ENCODE measurements at regions not wholly inside any gene's neighbourhood (a gene's known extent, or its start where the extent isn't known, plus 50 kb on each side); places are given as distances from the start of the nearest gene placed in this dataset.
A peak's percentile ranks its signal among the peaks of the same experiment; 100 is the strongest.

DNA sequence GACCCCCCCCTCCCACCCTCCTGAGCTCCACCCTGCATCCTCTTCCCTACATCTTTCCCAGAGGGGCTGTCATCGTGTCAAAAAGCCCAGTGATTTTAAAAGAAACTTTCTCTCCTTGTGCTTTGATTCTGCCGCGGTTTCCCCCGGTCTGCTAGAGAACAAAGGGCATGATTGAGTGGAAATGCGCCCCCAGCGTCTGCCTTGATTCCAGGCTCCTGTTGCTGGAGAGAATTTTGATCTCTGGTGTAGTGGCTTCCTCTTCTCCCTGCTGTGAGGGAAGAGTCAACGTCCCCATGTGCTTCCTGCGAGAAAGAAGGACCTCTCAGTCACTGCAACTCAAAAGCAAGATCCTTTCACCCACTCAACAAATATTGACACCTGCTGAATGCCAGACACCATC is 61.9 kb upstream of the RAPGEF1 start:
- H3K4me1 ChIP-seq (ENCODE audit: control insufficient read depth, insufficient read depth, low read length) = no peaks in the 10 kb centered on the region
- no peak overlapping the region for H3K4me3 ChIP-seq (ENCODE audit: low read length)
- Mint-ChIP-seq H3K4me3 (no peak overlapping the region), H3K27ac (no peak overlapping the region), H3K4me1 (peaks cover 12% of the 10 kb centered on the region), H3K9me3 (no peaks in the 10 kb centered on the region), H3K27me3 (ENCODE audit: insufficient read depth) (peaks cover 22% of the 10 kb centered on the region), H3K36me3 (ENCODE audit: low read depth) (no peaks in the 10 kb centered on the region)
- DNase-seq = peak; percentile 70
- peaks cover 9% of the 10 kb centered on the region for H3K27me3 ChIP-seq (ENCODE audit: control insufficient read depth, insufficient read depth, low read length, poor library complexity, severe bottlenecking)
- 0 to 45% methylated on average over 2 to 8 of the region's 8 CpGs for WGBS, 2 experiments (ENCODE audit: insufficient coverage in 1 of 2, insufficient read length in 1 of 2)
- H3K9ac ChIP-seq (ENCODE audit: extremely low read depth, low read length, poor library complexity, severe bottlenecking) = no peak overlapping the region
- no peak overlapping the region for H3K27ac ChIP-seq (ENCODE audit: low read depth, low read length)
- H3K36me3 ChIP-seq (ENCODE audit: control insufficient read depth, insufficient read depth, low read length) = no peaks in the 10 kb centered on the region
- peak; percentile 63 for TF ChIP-seq CTCF (conservative IDR thresholded peaks at IDR 0.05)
- no peaks in the 10 kb centered on the region for H3K9me3 ChIP-seq (ENCODE audit: control insufficient read depth, low read length)

DNA sequence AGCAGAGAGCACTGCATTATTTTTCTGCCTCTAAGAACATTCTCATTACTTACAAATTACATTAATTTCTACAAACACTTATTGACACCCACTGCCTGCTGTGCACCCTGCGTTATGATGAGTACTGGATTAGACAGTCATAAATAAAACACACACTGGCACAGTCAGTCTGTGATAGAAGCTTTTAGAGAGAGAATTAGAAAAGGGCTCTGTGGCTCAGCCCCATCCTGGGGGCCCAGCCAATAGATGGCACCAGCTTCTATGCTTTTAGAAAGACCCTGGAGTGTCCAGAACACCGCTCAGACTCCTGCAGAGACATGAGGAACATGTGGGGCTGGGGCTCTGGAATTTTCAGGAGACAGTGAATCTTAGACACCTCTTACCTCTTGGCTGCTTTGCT is 61.0 kb upstream of the RAPGEF1 start:
- DNase-seq = no peak
- Histone ChIP-seq H3K4me3 (ENCODE audit: low read length) (no peak overlapping the region), H3K9me3 (ENCODE audit: control insufficient read depth, low read length) (no peaks in the 10 kb centered on the region), H3K27ac (ENCODE audit: low read depth, low read length) (no peak overlapping the region), H3K4me1 (ENCODE audit: control insufficient read depth, insufficient read depth, low read length) (no peaks in the 10 kb centered on the region), H3K27me3 (ENCODE audit: control insufficient read depth, insufficient read depth, low read length, poor library complexity, severe bottlenecking) (peaks cover 9% of the 10 kb centered on the region), H3K9ac (ENCODE audit: extremely low read depth, low read length, poor library complexity, severe bottlenecking) (no peak overlapping the region), H3K36me3 (ENCODE audit: control insufficient read depth, insufficient read depth, low read length) (no peaks in the 10 kb centered on the region)
- Mint-ChIP-seq H3K9me3 (no peaks in the 10 kb centered on the region), H3K4me1 (peaks cover 4% of the 10 kb centered on the region), H3K4me3 (no peak overlapping the region), H3K36me3 (ENCODE audit: low read depth) (no peaks in the 10 kb centered on the region), H3K27ac (no peak overlapping the region), H3K27me3 (ENCODE audit: insufficient read depth) (peaks cover 22% of the 10 kb centered on the region)
- no peak for TF ChIP-seq CTCF (conservative IDR thresholded peaks at IDR 0.05)
- WGBS, 2 experiments (ENCODE audit: insufficient coverage in 1 of 2, insufficient read length in 1 of 2) = 86 to 100% methylated on average over 1 to 2 of the region's 2 CpGs

DNA sequence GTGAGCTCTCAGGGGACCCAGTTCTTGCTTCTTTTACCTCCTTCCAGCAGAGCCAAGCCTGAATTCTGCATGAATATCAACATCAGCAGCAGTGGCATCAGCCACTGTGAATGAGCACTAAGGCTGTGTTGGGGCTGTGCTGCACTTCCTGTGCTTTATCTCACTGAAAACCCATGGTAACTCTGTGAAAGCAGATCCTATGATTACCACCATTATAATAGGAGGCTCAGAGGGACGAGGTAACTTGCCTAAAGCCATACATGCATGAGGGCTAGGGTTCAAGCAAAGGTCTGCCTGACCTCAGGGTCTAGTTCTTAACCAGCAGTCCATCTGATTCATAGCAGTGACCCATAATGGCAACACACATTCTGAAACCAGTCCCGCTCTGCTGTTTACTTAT is 60.5 kb upstream of the RAPGEF1 start:
- H3K27ac ChIP-seq (ENCODE audit: low read depth, low read length) = no peak overlapping the region
- H3K9me3 ChIP-seq (ENCODE audit: control insufficient read depth, low read length) = no peaks in the 10 kb centered on the region
- no peak for DNase-seq
- Mint-ChIP-seq H3K27me3 (ENCODE audit: insufficient read depth) (peaks cover 22% of the 10 kb centered on the region), H3K27ac (no peak overlapping the region), H3K4me1 (peaks cover 4% of the 10 kb centered on the region), H3K36me3 (ENCODE audit: low read depth) (no peaks in the 10 kb centered on the region), H3K4me3 (no peak overlapping the region), H3K9me3 (no peaks in the 10 kb centered on the region)
- 50 to 81% methylated on average over 1 to 2 of the region's 2 CpGs for WGBS, 2 experiments (ENCODE audit: insufficient coverage in 1 of 2, insufficient read length in 1 of 2)
- H3K9ac ChIP-seq (ENCODE audit: extremely low read depth, low read length, poor library complexity, severe bottlenecking) = no peak overlapping the region
- no peaks in the 10 kb centered on the region for H3K4me1 ChIP-seq (ENCODE audit: control insufficient read depth, insufficient read depth, low read length)
- peaks cover 12% of the 10 kb centered on the region for H3K27me3 ChIP-seq (ENCODE audit: control insufficient read depth, insufficient read depth, low read length, poor library complexity, severe bottlenecking)
- no peak overlapping the region for H3K4me3 ChIP-seq (ENCODE audit: low read length)
- TF ChIP-seq CTCF (conservative IDR thresholded peaks at IDR 0.05) = no peak
- no peaks in the 10 kb centered on the region for H3K36me3 ChIP-seq (ENCODE audit: control insufficient read depth, insufficient read depth, low read length)
